Skin of body (tissue), 1 donor: ENCODE measurements at regions not wholly inside any gene's neighbourhood (a gene's known extent, or its start where the extent isn't known, plus 50 kb on each side); places are given as distances from the start of the nearest gene placed in this dataset.
"Not testable (repeated sequence)": the region's sequence is repeated elsewhere in the genome, so short reads cannot be mapped to it uniquely, and the experiment has no call there.

Experiments
- DNase-seq: peaks from one replicate; lab custom pipeline; 2025; lab: John Stamatoyannopoulos, UW

DNA sequence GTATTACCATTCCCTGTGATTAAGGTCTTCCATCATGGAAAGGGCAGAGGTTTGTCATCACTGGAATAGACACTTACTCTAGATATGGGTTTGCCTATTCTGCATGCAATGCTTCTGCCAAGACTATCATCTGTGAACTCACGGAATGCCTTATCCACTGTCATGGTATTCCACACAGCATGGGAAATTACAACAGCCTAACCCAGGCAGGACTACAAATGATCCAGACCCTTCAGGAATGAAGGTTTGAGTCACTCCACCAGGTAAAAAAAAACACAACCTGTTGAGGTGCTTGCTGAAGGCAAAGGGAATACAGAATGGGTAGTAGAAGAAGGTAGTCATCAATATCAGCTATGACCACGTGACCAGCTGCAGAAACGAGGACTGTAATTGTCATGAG, 89.0 kb upstream of the RANBP6 start:
- DNase-seq, result not testable (repeated sequence)

GRCh38 chr9:6103911-6104310, 88.5 kb upstream of the RANBP6 start:
- DNase-seq, result not testable (repeated sequence)

GRCh38 chr9:6102336-6102987, 87.0 kb upstream of the RANBP6 start:
- not testable (repeated sequence) for DNase-seq

DNA sequence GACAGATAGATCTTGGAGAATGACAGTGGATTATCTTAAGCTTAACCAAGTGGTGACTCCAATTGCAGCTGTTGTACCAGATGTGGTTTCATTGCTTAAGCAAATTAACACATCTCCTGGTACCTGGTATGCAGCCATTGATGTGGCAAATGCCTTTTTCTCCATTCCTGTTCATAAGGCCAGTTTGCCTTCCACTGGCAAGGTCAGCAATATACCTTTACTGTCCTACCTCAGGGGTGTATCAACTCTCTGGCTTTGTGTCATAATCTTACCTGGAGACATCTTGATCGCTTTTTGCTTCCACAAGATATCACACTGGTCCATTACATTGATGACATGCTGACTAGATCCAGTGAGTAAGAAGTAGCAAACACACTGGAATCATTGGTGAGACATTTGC, 86.3 kb upstream of the RANBP6 start:
- DNase-seq, result not testable (repeated sequence)

DNA sequence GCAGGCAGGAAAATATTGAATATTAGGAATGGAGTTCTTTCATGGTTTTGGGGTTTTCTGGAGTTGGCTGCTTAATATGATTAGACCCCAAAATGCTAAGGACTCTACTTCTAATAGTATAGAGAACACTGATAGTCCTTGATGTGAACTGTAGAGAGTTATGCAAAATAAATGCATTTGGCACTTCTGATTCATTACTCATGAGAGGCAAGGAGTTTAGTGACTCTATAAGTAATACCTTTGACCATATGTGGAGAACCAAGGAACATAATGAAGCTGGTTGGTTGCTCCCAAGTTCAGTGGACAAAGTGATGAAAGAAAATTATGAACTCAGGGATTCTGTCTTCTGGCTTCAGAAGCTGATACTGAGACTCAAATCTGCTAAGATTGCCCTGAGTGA, 83.9 kb upstream of the RANBP6 start:
- not testable (repeated sequence) for DNase-seq

DNA sequence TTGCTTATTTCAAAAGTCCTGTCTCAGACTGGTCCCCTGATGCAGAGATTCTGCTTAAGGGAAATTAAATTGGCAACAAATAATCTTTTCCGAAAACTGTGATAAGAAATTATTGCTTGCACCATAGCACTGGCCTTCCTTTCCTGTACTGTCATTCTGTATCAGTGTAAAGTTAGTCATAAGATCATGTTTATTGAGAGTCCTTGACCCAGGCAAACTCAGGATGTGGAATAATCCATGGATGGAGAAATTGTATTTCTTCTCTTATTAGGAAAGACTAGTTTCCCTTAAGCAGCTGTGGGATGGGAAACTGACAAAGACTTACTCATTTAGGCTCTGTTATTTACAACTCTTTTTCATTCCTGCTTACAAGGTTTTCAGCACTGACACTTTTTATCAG, 83.0 kb upstream of the RANBP6 start:
- no peak for DNase-seq

DNA sequence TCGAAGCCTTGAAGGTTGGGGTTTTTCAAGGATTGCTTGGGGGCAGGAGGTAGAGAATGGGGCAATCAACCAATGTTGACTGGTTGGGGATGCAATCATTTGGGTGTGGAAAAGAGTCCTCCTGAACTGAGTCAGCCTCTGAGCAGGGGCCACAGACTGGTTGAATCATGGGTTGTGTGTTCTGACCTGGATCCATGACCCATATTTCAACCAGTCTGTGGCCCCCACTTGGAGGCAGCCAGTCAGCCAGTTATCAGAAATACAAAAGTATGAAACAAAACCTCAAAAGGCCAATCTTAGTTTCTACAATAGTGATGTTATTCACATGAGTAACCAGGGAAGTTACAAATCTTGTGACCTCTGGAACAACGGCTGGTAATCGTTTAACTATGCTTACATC, 81.4 kb upstream of the RANBP6 start:
- no peak for DNase-seq

- DNase-seq, result no peak
Measured at GRCh38 chr9:6090277-6091210, 75.1 kb upstream of the RANBP6 start.

- no peak for DNase-seq
Measured at GRCh38 chr9:6089300-6089699, 73.9 kb upstream of the RANBP6 start.

GRCh38 chr9:6086006-6086655, 70.7 kb upstream of the RANBP6 start:
- no peak for DNase-seq

GRCh38 chr9:6080154-6080716, 64.8 kb upstream of the RANBP6 start:
- peak; percentile 84 for DNase-seq

GRCh38 chr9:6079386-6079785, 64.0 kb upstream of the RANBP6 start:
- no peak for DNase-seq

- no peak for DNase-seq
Measured at GRCh38 chr9:6078382-6079105, 63.1 kb upstream of the RANBP6 start.

- no peak for DNase-seq
Measured at GRCh38 chr9:6076851-6077250, 61.4 kb upstream of the RANBP6 start.

GRCh38 chr9:6073731-6074130, 58.3 kb upstream of the RANBP6 start:
- DNase-seq, result no peak

- no peak for DNase-seq
Measured at GRCh38 chr9:6072865-6073264, 57.4 kb upstream of the RANBP6 start.

DNA sequence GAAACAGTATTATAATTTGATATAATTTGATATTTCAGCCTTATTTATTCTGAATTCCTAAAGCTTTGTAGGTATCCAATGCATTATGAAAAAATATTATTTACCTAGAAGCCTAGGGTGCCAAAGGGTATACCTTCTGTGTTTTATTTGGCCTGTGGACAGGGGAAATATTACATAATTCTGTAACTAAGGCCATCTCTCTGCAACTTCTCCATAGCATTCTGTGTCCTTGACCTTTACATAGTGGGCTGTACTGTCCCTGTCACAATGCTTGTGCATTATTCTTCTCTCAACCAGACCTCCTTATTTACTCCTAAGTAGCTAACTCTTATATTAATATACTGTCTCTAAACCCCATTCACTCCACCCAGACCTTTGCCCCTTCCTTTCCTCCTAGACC, 57.0 kb upstream of the RANBP6 start:
- no peak for DNase-seq

DNA sequence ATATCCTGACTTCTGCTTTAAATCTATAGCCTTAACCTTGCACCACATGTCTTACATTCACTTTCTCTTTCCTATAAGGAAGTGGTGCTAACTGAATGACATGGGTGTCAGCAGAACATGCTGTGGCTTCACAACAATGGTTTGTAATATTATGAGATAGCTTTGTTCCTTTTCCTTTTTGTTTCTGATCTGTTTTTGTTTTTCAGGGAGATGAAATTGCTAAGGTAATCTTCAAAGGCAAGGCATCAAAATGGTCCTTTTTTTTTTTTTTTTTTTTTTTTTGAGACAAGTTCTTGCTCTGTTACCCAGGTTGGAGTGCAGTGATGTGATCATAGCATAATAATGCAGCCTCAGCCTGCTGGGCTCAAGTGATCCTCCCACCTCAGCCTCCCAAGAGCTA, 53.6 kb upstream of the RANBP6 start:
- no peak for DNase-seq

GRCh38 chr9:6067426-6067825, 52.0 kb upstream of the RANBP6 start:
- no peak for DNase-seq
